CD14-positive monocyte (primary cell): ENCODE measurements at regions not wholly inside any gene's neighbourhood (a gene's known extent, or its start where the extent isn't known, plus 50 kb on each side); places are given as distances from the start of the nearest gene placed in this dataset.
A peak's percentile ranks its signal among the peaks of the same experiment; 100 is the strongest.

ENCODE experiments used
- DNase-seq, 3 donors: peaks; one replicate each; pipeline ENCODE4 v3.0.0-alpha.2; 2011 to 2022
- H2AFZ ChIP-seq: 2 replicates; pipeline ENCODE4 v1.6.0; 2012; ENCODE audit warnings: mild to moderate bottlenecking, low read depth, low read length, inconsistent platforms; ENCODE audit not compliant: insufficient read depth, poor library complexity, severe bottlenecking
- H3K27ac ChIP-seq, 2 donors: 1 replicate in 1 of 2; 2 replicates in 1 of 2; pipeline ENCODE4 v1.5.1; 2012 to 2013; ENCODE audit warnings: low read length in 2 of 2, control low read depth in 1 of 2, inconsistent platforms in 1 of 2, low read depth in 1 of 2, mild to moderate bottlenecking in 1 of 2
- H3K27me3 ChIP-seq, 2 donors: one replicate each; pipeline versions ENCODE4 v1.6.0 to v1.6.1; 2011 to 2013; ENCODE audit warnings: low read length in 2 of 2; ENCODE audit not compliant: control insufficient read depth in 2 of 2, insufficient read depth in 2 of 2
- H3K36me3 ChIP-seq, 2 donors: replicated peaks in 1 of 2; 1 replicate in 1 of 2; 2 replicates in 1 of 2; pipeline versions ENCODE4 v1.5.1 to v1.6.1; 2012 to 2013; ENCODE audit warnings: low read length in 2 of 2, control low read depth in 1 of 2, inconsistent platforms in 1 of 2, mild to moderate bottlenecking in 1 of 2; ENCODE audit not compliant: insufficient read depth in 2 of 2, control insufficient read depth in 1 of 2
- H3K4me1 ChIP-seq, 2 donors: 1 replicate in 1 of 2; 2 replicates in 1 of 2; pipeline versions ENCODE4 v1.5.1 to v1.6.1; 2012 to 2013; ENCODE audit warnings: low read length in 2 of 2, control low read depth in 1 of 2, inconsistent platforms in 1 of 2, mild to moderate bottlenecking in 1 of 2, moderate library complexity in 1 of 2; ENCODE audit not compliant: insufficient read depth in 2 of 2, control insufficient read depth in 1 of 2
- H3K4me2 ChIP-seq: replicated peaks from 2 replicates; pipeline ENCODE3; 2012; ENCODE audit warnings: low read length, moderate library complexity, mild to moderate bottlenecking; ENCODE audit not compliant: poor library complexity, severe bottlenecking; ENCODE audit errors: extremely low read depth
- H3K4me3 ChIP-seq, 3 experiments: fragments of 200-600 bp in 1 of 3; sonication (generic) in 1 of 3; replicated peaks in 1 of 3; 1 replicate in 2 of 3; 2 replicates in 1 of 3; pipeline ENCODE4 v1.5.1; 2011 to 2013; ENCODE audit warnings: low read length in 3 of 3, mild to moderate bottlenecking in 3 of 3, control low read depth in 2 of 3, low read depth in 2 of 3, inconsistent platforms in 1 of 3, moderate library complexity in 1 of 3
- H3K79me2 ChIP-seq: 2 replicates; pipeline ENCODE4 v1.6.0; 2012; ENCODE audit warnings: mild to moderate bottlenecking, control low read depth, inconsistent platforms, low read length, moderate library complexity; ENCODE audit not compliant: insufficient read depth
- H3K9ac ChIP-seq: 2 replicates; pipeline ENCODE4 v1.6.0; 2017; ENCODE audit warnings: low read length, mild to moderate bottlenecking; ENCODE audit not compliant: insufficient read depth, poor library complexity, severe bottlenecking
- H3K9me3 ChIP-seq, 2 donors: replicated peaks in 1 of 2; 1 replicate in 1 of 2; 2 replicates in 1 of 2; pipeline versions ENCODE4 v1.5.1 to v1.6.1; 2012 to 2013; ENCODE audit warnings: low read length in 2 of 2, control low read depth in 1 of 2; ENCODE audit not compliant: control insufficient read depth in 1 of 2, insufficient read depth in 1 of 2
- H4K20me1 ChIP-seq: 2 replicates; pipeline ENCODE4 v1.6.0; 2012; ENCODE audit warnings: mild to moderate bottlenecking, low read length, control low read depth, moderate library complexity; ENCODE audit not compliant: insufficient read depth
- H3K27ac Mint-ChIP-seq, 7 donors: one replicate each; pipeline ENCODE4 v1.8.0; 2020; ENCODE audit warnings: mild to moderate bottlenecking in 7 of 7, mixed read lengths in 7 of 7, moderate library complexity in 6 of 7, inconsistent platforms in 2 of 7
- H3K27me3 Mint-ChIP-seq, 3 donors: one replicate each; pipeline ENCODE4 v1.8.0; 2021 to 2022; ENCODE audit warnings: low read depth in 3 of 3, mild to moderate bottlenecking in 3 of 3, mixed read lengths in 3 of 3, moderate library complexity in 3 of 3, inconsistent platforms in 1 of 3
- H3K36me3 Mint-ChIP-seq, 2 donors: one replicate each; pipeline ENCODE4 v1.8.0; 2020; ENCODE audit warnings: mixed read lengths in 2 of 2, inconsistent platforms in 1 of 2, mild to moderate bottlenecking in 1 of 2
- H3K4me1 Mint-ChIP-seq: one replicate; pipeline ENCODE4 v1.8.0; 2020; ENCODE audit warnings: mild to moderate bottlenecking, mixed read lengths
- H3K4me3 Mint-ChIP-seq, 2 donors: one replicate each; pipeline ENCODE4 v1.8.0; 2020; ENCODE audit warnings: mild to moderate bottlenecking in 2 of 2, mixed read lengths in 2 of 2, moderate library complexity in 1 of 2
- H3K9me3 Mint-ChIP-seq, 7 donors: one replicate each; pipeline ENCODE4 v1.8.0; 2020 to 2022; ENCODE audit warnings: mixed read lengths in 7 of 7, mild to moderate bottlenecking in 6 of 7, moderate library complexity in 6 of 7, inconsistent platforms in 2 of 7
- WGBS: methylation state at CpG from one replicate; pipeline ENCODE4 v1.1.5; 2013; ENCODE audit warnings: missing lambda C conversion rate; ENCODE audit not compliant: insufficient coverage; 5-methylcytosine and 5-hydroxymethylcytosine counted together
- intact Hi-C, 2 donors: fragments of 100-400 bp; cut with micrococcal nuclease; formaldehyde crosslinking; loops; one replicate each; pipeline versions ENCODE4 v1.15.0 to v1.15.1; 2023
- TF ChIP-seq, protein P1 (sequence below): fragments of 200-600 bp; IDR thresholded peaks from one replicate; pipeline ENCODE4 v1.8.0; 2022; ENCODE audit warnings: antibody characterized with exemption, mild to moderate bottlenecking

DNA sequence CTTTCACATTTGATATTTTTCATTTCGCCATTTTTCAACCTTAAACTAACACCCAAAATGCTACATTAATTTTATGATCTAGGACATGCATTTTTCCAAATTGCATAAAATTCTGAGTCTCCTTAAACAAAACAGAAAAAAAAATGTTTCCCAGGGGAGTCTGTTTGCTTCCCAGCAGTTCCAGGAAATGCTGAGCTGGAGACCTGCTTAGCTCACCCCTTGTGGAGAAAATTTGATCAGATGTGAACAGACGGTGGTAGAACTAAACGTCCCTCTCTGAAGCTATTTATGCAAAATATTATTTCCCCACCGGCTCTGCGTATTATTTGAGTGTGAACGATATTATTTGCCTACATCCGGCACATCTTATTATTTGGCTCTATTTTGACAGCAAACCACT is 74.9 kb upstream of the AGAP1 start:
- Mint-ChIP-seq H3K4me3 (no peak overlapping the region), H3K27me3 (peaks cover 1 to 5% (median 2%) of the 10 kb centered on the region in 3 donors), H3K9me3 (peaks cover 5 to 18% (median 8%) of the 10 kb centered on the region in 7 donors), H3K4me1 (no peaks in the 10 kb centered on the region), H3K27ac (no peak overlapping the region), H3K36me3 (no peaks in the 10 kb centered on the region)
- Histone ChIP-seq H3K27me3 (no peaks in the 10 kb centered on the region), H4K20me1 (no peaks in the 10 kb centered on the region), H2AFZ (no peak overlapping the region), H3K4me3 (no peak overlapping the region), H3K9ac (no peak overlapping the region), H3K36me3 (no peaks in the 10 kb centered on the region), H3K4me2 (no peak overlapping the region), H3K27ac (no peak overlapping the region), H3K79me2 (no peaks in the 10 kb centered on the region), H3K4me1 (no peaks in the 10 kb centered on the region), H3K9me3 (peaks cover 0 to 3% of the 10 kb centered on the region in 2 donors)
- intact Hi-C loops: no loop called here
- WGBS: 85% methylated on average over 6 of the region's 7 CpGs
- TF ChIP-seq, protein P1, sequence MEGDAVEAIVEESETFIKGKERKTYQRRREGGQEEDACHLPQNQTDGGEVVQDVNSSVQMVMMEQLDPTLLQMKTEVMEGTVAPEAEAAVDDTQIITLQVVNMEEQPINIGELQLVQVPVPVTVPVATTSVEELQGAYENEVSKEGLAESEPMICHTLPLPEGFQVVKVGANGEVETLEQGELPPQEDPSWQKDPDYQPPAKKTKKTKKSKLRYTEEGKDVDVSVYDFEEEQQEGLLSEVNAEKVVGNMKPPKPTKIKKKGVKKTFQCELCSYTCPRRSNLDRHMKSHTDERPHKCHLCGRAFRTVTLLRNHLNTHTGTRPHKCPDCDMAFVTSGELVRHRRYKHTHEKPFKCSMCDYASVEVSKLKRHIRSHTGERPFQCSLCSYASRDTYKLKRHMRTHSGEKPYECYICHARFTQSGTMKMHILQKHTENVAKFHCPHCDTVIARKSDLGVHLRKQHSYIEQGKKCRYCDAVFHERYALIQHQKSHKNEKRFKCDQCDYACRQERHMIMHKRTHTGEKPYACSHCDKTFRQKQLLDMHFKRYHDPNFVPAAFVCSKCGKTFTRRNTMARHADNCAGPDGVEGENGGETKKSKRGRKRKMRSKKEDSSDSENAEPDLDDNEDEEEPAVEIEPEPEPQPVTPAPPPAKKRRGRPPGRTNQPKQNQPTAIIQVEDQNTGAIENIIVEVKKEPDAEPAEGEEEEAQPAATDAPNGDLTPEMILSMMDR: no peak
- no peak for DNase-seq

DNA sequence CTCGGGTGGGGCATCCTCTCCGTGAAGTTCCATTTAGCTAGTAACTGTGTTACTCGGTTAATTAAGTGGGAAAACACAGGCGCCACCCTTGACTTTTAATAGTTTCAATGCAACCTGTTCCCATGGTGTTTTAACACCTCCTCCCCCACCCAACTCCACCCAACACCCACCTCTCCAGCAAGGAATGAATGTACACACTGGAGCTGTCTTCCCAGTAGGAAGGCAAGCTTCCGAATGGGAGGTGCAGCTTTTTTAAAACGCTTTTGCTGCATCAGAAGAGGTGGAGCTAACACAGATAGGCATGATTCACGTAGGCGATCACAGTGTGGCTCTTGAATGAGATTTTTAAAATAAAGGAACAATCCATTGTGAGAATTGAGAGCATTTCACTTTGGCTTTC is 73.8 kb upstream of the AGAP1 start:
- H3K4me1 ChIP-seq: no peaks in the 10 kb centered on the region
- H3K79me2 ChIP-seq: no peaks in the 10 kb centered on the region
- no peaks in the 10 kb centered on the region for H3K27me3 ChIP-seq
- Mint-ChIP-seq H3K27me3 (peaks cover 1 to 2% (median 2%) of the 10 kb centered on the region in 3 donors), H3K4me3 (no peak overlapping the region), H3K4me1 (no peaks in the 10 kb centered on the region), H3K27ac (peak overlapping the region in 1 of 7 donors; percentile 28), H3K9me3 (peaks cover 7 to 18% (median 8%) of the 10 kb centered on the region in 7 donors), H3K36me3 (no peaks in the 10 kb centered on the region)
- no peak overlapping the region for H3K4me2 ChIP-seq
- H3K27ac ChIP-seq: no peak overlapping the region
- DNase-seq: no peak
- H2AFZ ChIP-seq: no peak overlapping the region
- H3K9ac ChIP-seq: no peak overlapping the region
- TF ChIP-seq, protein P1: no peak
- WGBS: 74% methylated on average over 6 of the region's 8 CpGs
- no peaks in the 10 kb centered on the region for H4K20me1 ChIP-seq
- H3K4me3 ChIP-seq: no peak overlapping the region
- H3K36me3 ChIP-seq: no peaks in the 10 kb centered on the region
- H3K9me3 ChIP-seq: peaks cover 0 to 3% of the 10 kb centered on the region in 2 donors
- intact Hi-C loops: no loop called here
